NCI-H82 (cell line): ENCODE measurements at regions not wholly inside any gene's neighbourhood (a gene's known extent, or its start where the extent isn't known, plus 50 kb on each side); places are given as distances from the start of the nearest gene placed in this dataset.

Experiments used
- DNase-seq: peaks from one replicate; lab custom pipeline; 2025; lab: John Stamatoyannopoulos, UW

DNA sequence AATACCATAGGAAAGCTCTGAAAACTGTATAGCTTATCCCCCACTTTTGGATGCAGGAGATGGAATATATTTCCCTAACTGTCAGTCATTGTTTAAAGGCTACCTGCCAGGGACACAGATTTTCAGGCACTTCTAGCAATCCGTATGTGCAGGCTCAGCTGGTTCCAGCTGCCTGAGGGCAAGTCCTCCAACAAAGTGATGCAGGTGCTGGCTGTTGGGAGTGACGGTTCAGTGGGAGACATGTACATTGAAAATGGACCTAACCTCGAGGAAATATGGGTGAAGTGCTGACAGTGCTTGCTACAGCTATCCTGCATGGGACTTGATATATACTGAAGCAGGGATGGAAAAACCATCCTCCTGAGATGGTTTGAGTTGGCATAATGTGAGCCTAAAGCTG, 153.1 kb upstream of the GAP43 start:
- DNase-seq, result no peak

DNA sequence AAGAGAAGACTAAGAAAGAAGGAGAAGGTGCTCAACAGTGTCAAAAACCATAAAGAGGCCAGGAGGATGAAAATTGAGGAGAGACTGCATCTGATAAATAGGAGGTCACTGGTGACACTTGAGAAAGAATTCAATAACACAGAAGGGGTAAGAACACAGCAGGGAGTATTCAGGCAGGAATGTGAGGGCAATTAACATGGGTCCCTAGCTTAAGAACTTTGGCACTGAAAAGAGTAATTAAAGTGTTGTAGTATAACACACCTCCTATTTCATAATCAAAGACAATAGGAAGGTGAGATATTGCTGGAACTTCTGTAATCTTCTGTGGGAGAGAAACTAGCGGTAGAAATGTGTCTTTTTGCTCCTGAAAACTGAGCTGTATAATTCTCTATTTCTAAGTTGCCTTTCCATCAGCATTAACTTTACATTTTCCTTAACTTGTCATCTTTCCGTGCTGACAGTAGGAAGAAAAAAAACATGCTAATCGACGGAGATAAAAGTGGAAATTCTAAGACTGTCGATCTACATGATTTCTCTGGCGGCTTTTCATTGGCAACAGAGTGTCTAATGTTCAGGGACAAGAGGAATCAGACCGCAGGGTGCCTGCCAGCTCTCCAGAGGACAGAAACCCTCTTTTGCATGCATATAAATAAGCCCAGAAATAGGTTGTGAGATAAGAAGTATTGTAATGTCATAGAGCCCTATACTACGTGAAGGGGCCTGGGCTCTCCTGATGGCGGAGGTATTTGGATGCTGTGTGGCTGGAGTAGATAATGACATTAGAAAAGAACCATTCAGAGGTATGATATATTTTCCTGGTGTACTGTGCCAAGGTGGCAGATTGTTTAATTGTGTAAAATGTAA, 147.9 kb upstream of the GAP43 start:
- no peak for DNase-seq

DNA sequence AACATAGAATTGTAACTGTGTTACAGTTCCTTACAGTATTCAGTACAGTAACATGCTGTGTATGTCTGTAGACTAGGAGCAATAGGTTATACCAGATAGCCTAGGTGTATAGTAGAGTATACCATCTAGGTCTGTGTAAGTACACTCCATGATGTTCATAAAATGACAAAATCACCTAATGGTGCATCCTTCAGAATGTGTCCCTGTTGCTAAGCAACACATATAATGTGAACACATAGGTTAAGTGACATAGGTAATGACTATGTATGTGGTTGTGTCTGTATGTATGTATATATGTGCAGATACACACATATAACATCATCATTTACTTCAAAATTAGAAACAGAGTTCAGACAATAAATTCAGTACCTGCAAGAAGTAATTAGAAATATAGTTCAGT, 146.8 kb upstream of the GAP43 start:
- no peak for DNase-seq

DNA sequence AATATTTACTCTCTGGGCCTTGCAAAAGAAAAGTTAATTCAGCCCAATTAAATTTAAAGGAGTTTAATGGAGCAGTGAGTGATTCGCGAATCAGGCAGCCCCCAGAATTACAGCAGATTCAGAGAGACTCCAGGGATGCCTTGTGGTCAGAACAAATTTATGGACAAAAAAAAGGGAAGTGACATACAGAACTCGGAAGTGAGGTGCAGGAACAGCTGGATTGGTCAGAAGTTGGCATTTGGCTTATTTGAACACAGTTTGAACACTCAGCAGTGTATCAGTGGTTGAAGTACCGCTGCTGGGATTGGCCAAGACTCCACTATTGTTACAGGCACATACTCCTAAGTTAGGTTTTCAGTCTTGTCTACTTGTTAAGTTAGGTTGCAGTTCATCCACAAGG, 145.0 kb upstream of the GAP43 start:
- DNase-seq, result no peak

DNA sequence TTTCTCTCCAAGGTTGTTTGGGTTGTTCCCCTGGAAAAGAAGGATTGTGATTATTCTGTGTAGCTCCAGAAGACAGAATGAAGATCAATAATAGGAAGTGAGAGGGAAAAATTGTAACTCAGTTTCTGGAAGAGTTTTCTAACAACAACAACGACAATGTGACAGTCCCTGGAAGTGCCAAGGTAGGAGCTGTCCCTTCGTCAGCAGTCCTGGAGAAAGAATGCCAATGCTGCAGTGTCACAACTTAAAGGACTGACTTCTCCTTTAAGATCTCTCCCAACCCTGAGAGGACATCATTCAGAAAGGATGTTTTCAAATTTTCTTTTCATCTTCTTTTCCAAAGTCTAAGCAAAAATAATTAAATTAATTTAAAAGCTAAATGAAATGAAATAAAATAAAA, 136.4 kb upstream of the GAP43 start:
- no peak for DNase-seq

DNA sequence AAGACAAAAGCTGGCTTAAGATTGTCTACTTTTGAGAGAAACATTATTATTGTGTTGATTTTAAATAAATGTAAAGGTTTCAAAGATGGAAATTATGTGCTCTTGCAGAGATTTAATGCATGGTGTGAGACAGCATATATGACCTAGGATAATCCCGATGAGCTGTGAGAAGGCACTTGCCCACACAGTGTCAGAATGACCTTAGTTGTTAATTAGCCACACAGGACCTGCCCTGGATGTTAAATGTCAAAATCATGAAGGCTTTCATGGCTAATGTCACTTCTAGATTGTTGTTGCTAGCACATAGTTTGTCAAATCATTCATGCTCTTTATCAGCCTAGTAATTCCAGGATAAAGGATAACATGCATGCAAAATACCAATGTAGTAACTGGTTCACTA, 135.3 kb upstream of the GAP43 start:
- DNase-seq, result peak; percentile 59

DNA sequence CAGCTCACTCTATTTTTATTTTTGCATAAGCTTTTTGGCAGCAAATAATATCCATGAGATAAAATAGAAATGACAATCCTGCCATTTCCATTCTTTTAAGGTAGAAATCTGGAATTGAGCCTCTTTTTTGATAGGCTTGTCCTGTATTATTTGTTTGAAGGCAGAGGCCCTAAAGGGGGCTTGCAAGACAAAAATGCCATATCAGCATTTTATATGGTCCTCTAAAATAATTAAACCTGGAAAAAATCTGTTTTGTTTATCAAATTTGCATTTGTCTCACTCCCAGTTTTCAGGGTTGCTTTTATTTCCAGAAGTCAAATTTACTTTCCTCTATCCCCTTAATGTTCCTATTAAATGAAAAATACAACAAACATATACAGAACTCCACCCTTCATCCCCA, 134.9 kb upstream of the GAP43 start:
- DNase-seq, result no peak

DNA sequence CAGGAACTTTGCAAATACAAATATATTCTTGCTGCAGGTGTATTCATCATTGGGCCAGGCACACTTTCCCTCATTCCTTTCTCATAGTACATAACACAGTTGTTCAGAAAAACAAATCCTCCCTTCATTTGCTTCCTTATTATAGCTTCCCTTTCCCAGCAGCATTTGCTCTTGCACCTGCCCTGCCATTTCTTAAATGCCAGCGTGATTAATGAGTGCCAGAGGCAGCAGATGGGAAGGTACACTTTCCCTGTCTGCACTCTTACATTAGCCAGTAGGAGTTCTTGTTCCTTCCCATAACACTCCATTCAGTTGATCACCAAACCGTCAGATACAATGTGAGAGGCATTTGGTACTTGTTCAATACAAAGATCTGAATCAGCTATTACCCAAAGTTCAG, 128.5 kb upstream of the GAP43 start:
- peak; percentile 58 for DNase-seq

DNA sequence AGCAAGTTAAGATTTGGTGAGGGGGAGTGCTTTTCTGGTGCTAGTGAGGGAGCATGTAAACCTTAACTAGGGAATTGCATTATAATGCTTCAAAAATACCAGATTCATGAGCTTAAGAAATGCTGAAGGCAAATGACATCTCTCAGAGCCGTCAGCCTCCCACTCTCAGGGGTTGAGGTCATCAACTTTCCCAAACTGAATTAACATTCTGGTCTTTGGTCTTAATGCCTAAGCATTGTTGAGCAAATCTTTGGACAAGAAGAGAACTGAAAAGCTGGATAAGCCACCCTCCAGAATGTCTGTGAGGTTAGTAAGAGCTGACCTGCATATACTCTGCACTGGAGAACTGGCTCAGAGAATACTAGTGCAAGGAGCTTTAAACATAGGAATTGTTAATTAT, 124.9 kb upstream of the GAP43 start:
- DNase-seq, result no peak

DNA sequence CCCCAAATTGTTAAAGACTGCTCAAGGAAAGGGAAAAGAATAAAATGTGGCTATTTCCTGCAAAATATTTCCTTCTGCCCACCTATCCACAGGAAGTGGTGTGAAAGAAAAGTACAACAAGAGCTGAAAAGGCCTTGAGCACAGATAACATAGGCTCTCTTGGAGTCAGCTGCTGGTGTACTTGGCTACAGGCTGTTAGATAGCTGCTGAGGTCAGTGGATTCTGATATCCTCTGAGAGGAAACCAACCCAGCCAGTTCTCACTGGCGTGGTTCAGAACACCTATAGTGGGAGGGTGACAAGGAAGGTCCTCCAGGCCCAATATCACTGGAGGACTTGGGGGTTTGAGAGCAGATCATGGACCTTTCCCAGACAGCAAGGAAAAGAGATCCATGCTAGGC, 124.4 kb upstream of the GAP43 start:
- no peak for DNase-seq

DNA sequence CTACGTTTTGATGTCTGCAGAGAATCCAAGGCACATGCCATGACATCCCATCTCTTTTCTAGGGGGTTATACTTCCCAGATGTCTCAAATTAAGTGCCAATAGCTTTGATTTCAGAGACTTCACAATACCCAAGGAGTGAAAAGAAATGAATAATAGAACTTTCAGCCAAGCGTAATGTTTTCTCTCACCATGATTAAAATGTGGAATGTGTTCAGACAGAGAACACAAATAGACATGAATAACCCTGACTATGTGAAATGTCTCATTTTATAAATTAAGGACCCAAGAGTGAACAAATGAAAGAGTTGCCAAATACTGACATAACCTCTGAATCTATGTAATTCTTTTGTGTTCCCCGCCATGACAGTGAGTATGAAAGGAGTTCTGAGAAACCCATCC, 123.6 kb upstream of the GAP43 start:
- no peak for DNase-seq

DNA sequence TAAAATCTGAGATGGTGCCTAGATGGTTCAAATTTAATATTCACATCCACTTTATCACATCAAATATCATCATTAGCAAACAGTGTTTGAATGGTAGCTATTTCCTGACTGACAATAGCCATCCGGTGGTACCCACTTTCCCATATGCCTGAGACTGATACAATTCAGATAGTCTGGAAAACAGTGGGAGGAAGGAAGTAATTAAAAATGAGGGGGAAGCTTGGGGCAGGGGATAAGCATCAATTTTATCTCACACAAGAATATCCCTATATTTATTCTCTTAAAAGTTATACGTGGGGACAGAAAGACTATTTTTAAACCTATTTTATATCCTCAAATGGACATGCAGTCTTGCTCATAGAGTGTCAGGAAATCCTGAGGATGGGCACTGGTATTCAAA, 122.5 kb upstream of the GAP43 start:
- no peak for DNase-seq

DNA sequence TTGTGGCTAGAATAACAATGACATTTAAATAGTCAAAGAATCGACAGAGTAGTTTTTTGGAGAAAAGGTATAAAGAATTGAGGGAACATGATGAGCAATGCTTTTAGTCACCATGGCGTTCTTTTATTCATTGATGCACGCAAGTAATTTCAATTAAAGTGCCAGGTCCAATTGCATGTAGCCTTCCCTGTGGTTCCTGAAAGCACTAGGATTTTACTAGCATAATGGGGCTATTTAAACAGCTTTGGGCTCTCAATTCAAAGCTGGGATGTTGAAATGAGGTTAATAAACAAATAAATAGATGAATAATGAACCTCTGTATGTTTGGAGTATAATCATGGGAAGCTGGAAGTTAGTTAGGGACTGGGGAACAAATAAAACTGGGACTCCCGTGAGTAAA, 121.2 kb upstream of the GAP43 start:
- DNase-seq, result no peak

DNA sequence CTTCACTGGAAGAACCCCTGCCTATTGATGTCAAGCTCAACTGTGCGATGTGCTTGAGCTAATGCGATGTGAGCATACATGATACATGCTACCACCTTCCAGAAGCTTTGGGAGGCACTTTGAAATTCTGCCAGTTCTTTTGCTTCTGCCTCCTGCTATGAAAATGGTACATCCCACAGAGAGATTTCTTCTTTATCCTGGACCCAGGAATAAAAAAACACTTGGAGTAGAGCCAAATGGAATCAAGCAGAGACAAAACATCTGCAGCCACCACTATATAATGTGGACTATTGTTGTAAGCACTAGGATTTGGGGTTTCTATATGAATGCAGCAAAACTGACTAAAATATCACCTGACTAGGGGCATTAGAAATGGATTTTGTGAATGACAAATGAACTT, 119.9 kb upstream of the GAP43 start:
- no peak for DNase-seq

DNA sequence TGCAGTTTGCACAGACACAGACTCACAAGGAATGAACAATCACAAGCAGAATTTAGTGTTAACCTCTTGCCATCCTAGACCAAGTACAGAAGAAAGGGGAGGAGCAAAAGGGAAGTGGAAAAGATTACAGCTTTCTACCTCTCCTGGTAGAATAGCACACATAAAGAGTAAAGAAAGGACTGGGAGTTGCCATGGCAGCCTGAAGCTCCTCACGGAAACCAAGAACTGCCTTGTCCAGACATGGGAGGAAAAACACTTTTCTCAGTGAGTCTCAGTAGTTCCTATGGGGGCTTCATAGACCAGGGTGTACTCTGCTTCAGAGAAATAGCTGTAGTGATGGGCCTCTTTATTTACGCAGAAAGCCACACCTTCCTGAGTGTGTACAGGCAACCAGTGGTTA, 114.7 kb upstream of the GAP43 start:
- no peak for DNase-seq

DNA sequence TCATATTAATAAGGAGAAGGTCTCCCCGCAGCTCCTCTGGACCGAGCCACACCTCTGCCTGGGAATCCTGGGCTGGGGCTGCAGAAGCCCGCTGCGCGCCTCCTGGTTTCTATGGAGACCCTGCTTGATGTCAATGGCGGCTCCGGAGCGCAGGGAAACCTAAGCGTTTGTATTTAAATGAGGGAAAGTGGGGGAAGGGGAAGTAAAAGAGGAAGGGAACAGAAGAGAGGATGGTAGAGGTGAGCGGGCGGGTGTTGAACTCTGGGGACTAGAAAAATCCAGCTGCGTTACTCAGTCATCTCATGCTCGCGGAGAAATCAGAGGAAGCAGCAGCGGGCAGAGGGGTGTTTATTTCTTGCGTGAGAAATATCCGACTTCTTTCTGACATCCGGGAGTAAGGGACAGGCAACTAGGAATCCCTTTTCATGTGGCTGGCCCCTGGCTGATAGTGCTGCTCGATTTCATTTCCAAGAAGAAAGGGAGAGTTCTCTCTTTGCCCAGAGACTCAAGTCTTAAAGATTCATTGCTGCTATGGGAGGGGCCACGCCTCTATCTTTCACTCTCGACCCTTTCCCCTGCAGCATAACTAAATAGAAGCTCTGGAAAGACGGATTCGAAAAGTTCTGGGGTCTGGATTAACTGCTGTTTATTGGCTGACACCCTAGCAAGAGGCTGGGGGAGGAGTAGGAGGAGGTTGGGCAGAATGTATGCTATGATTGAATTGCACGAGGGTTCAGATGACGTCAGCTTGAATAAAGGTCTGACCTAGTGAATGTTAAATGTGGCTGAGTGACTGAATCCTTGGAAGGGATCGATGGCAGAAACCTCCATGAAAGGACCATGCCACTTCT, 110.5 kb upstream of the GAP43 start:
- peak; percentile 79 for DNase-seq

DNA sequence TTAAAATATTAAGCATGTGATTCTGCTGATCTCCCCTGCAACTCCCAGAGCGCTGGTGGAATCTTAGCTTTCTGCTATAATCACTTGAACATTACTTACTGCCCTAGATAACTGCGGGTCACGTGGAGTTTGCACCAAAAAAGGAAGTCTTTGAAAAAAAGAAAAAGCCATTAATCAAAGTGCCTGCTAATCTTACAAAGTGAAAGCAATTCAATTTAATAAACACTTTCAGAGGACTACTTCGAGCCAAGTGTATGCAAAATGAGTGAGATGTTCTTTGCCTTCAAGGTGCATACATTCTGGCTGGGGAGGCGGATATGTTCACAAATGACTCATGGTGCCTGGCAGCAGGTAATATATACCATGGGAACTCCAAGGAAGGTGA, 109.9 kb upstream of the GAP43 start:
- no peak for DNase-seq

DNA sequence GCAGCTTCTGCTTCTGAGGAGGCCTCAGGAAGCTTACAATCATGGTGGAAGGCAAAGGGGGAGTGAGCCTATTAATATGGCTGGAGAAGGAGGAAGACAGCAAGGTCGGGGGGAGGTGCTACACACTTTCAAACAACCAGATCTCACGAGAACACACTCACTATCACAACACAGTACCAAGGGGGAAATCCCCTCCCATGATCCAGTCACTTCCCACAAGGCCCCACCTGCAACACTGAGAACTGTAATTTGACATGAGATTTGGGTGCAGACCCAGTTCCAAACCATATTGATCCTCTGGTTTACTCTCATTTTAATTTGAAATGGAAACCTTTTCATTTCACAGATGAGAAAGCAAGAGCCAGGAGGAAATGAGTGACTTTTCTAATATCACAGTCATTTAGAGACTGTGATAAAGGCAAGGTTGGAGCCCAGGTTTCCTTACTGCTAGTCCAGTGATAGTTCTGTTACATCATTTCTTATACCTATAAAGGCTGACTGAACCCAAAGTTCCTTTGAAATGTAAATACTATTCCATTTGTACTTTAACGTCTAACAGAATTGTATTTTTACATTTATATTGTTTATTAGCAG, 105.8 kb upstream of the GAP43 start:
- DNase-seq, result no peak

DNA sequence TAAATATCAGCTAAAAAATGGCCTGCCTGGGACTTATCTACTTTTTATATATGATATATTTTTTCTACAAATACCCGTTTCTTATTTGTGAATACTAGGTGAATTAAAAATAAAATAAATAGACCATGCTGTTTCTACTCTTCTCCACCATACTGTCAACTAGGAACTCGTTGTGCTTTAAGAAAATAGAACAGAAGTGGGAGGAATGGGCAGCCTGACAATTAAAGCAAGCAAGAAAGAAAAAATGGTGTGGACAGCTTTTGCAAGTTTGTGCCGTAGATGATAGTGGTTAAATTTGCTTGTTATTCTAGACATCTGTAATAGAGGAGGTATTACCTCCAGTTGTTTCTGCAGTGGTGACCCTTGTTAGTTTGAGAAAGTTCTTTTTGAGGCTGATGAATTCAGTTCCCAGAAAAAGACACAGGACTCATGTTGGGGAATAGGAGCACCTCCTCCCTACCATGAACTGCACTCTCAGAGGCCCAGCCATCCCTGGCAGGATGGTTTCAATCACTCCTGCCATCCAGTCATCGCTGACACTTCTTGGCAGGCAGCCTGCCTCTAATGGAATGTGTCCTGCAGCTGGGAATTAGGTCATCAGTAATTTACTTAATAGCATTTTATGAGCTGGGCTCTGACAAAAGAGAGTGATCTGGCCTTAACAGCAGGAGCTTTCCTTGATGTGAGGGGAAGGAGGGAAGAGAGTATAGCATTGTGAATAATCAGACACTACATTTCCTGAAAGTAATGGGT, 105.0 kb upstream of the GAP43 start:
- DNase-seq, result peak; percentile 97

DNA sequence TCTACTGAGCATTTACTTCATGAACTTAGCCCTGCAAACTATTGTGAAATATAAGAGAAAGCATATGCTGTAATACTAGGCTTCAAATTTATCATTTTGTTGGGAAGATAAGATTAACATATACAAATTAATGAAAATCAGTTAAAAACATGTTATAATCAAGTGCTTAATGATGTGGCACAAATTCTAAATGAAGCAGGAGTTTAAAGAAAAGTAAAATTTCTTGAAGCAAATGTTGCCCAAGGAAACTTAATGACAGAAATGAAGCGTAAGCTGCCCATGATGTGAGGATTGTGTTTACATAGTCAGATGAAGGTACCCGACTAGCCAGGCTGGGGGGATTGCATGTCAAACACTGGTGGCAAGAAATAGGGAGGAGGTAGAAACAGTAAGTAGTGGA, 103.1 kb upstream of the GAP43 start:
- no peak for DNase-seq

DNA sequence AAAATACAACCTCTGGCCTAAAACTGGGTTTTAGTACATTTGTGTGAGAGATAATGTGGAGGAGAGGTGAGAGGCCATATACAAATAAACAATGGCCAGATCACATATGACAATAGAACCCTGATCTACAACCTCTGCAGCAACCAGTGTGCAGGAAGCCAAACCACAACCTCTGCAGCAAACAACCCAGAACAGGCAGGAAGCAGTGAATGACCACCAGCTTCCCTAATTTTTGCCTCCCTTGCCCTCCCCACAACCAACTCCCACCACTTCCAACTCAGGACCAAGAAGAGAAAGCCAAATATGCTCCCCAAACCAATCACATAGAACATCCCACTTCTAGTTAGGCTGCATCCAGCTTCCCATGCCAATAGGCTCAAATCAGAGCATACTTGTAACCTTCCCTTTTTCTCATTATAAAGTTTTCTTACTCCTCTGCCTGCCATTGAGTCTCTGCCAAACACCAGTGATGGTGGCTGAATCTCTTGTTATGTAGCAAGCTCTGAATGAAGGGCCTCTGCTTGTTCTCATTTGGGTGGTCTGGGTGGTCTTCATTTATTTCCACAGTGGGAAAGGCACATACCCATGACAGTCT, 102.6 kb upstream of the GAP43 start:
- DNase-seq, result no peak

DNA sequence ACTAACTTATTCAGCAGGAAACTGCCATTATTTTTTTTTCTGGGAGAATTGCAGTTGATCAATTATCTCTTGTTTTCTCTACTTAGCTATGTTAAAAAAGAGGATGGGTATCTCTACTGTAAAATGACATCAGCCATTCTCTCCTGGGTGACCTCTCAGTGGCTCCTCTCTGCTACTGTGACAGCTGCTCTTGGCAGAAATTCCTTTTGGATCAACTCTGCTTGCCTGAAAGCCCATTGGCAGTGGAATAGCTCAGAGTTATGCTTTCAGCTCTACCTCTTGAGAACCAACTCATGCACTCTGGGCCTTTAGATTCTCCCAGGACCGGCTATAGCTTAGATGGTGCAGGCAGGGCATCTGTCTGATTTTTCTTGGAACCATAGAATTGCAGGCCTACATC, 99.9 kb upstream of the GAP43 start:
- peak; percentile 79 for DNase-seq
